GM18861 (cell line): ENCODE measurements at regions not wholly inside any gene's neighbourhood (a gene's known extent, or its start where the extent isn't known, plus 50 kb on each side); places are given as distances from the start of the nearest gene placed in this dataset.

Experiments used
- ATAC-seq: cut with Tn5 transposase; IDR thresholded peaks from one replicate; pipeline ENCODE4 v1.9.1; 2021; ENCODE audit not compliant: unreplicated experiment

GRCh38 chr21:27764056-27764455 lies 797.2 kb upstream of the ADAMTS5 start:
- no peak for ATAC-seq

GRCh38 chr21:27761623-27762022 lies 794.7 kb upstream of the ADAMTS5 start:
- ATAC-seq, result no peak

DNA sequence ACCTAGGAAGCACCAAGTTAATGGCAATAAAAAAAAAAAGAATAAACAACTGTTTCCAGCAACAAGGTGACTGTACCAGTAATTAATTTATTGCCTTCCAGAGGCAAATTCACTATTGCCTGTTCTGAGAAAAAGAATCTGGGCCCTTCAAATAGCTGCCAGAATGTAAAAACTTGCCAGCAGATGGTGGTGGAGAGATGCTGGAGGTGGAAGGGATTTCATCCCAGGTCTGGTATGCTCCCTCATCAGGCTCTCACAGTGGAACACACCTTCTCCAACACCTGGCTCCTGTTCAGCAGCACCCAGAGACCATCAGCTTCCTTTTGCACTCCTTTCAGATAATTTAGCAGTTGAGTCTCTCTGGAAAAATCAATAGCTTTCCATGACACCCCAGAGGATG lies 792.9 kb upstream of the ADAMTS5 start:
- ATAC-seq, result no peak

GRCh38 chr21:27759091-27759659 lies 792.3 kb upstream of the ADAMTS5 start:
- no peak for ATAC-seq

- no peak for ATAC-seq
Measured at GRCh38 chr21:27756191-27756590, 789.3 kb upstream of the ADAMTS5 start.

GRCh38 chr21:27743971-27744564 lies 777.2 kb upstream of the ADAMTS5 start:
- no peak for ATAC-seq

GRCh38 chr21:27741736-27742135 lies 774.8 kb upstream of the ADAMTS5 start:
- no peak for ATAC-seq

DNA sequence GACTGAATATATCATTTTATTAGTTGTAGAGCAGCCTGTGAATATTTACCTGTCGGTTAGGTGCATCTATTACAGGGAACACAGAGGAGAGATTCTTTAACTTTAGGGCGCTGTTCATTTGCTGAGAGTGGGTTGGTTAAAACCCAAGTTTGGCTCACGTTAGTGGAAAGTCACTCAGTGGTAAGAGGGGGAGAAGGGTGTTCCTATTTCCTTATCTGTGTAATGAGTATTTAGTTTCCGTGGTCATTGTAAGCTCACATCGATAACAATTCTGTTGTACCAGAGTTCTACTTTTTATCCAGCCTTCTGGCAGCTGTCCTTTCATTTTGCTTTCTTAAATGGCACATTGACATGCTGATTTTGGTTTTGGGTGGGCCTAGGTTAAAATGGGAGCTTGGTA lies 773.2 kb upstream of the ADAMTS5 start:
- no peak for ATAC-seq

GRCh38 chr21:27739187-27739586 lies 772.3 kb upstream of the ADAMTS5 start:
- no peak for ATAC-seq

DNA sequence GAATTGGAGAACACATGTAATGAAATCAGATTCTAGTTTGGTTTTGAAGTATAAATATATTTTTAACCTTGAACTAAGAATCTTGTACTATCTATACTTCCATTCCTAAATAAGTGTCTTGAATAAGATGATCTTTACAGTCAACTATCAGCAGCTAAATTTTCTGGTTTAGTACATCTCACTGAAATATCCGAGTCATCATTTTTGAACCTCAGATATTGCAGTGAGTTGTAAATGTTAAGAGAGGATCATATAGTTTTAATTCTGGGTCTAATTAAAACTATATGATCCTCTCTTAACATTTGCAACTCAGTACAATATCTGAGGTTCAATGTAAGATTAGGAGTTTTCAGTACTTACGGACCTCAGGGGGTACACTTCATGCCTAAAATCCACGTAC lies 768.8 kb upstream of the ADAMTS5 start:
- no peak for ATAC-seq

GRCh38 chr21:27734146-27734545 lies 767.3 kb upstream of the ADAMTS5 start:
- no peak for ATAC-seq

GRCh38 chr21:27725916-27726315 lies 759.0 kb upstream of the ADAMTS5 start:
- no peak for ATAC-seq

GRCh38 chr21:27722095-27722494 lies 755.2 kb upstream of the ADAMTS5 start:
- no peak for ATAC-seq

GRCh38 chr21:27721675-27722074 lies 754.8 kb upstream of the ADAMTS5 start:
- no peak for ATAC-seq

DNA sequence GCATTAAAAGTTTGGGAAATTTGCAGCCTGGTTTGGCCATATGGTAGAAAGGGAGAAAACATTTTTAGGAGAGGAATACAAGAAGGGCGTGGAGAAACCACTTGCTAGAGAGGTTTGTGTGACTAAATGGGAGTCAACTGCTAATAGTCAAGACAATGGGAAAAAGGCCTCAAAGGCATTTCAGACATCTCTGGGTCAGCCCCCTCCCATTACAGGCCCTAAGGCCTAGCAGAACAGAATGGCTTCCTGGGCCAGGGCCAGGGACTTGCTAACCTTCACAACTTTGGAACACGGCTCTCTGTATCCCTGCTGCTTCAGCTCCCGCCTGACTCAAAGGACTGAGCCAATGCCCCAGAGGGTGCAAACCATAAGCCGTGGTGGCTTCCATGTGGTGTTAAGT lies 752.3 kb upstream of the ADAMTS5 start:
- ATAC-seq, result no peak

GRCh38 chr21:27715131-27715530 lies 748.2 kb upstream of the ADAMTS5 start:
- no peak for ATAC-seq

DNA sequence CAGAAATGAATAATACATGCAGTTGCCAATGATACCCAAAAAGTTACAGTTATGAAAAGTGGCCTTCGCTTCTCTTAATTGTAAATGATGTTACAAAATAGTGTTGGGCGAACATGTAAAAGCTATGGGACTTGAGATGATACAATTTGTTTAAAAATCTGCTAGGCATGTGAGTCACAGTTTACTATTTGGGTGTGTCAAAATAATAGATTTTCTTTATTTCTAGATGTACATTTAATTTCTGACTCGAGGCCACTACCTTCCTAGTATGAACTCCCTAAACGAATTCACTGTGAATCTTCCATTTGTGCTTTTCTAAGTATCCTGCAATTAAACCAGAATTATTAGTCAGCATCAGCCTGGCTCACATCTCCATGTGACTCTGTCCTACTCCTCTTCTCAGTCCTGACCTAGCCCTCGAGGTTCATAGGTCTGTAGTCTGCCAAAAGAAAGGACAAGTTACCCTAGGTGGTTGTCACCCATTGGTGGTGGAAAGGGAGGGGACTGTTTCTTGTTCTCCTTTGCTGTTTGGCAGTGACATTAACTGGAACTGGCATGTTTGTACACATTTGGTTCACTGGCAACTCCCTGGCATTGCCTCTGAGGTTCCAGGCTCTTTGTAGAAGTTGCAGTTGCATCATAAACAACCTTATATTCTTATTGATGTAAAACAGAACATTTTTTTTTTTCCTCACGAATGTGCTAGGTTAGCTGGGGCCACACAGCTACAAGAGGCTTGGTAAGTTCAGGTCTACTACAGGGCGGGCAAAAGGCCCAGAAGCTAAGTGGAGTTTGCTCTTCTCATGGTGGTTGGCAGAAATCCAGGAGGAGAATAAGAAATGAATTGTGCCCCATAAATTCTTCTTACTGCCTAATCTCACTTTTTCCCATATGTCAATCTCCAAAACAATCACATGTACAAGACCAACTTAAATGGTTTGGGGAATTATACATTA lies 746.5 kb upstream of the ADAMTS5 start:
- no peak for ATAC-seq

DNA sequence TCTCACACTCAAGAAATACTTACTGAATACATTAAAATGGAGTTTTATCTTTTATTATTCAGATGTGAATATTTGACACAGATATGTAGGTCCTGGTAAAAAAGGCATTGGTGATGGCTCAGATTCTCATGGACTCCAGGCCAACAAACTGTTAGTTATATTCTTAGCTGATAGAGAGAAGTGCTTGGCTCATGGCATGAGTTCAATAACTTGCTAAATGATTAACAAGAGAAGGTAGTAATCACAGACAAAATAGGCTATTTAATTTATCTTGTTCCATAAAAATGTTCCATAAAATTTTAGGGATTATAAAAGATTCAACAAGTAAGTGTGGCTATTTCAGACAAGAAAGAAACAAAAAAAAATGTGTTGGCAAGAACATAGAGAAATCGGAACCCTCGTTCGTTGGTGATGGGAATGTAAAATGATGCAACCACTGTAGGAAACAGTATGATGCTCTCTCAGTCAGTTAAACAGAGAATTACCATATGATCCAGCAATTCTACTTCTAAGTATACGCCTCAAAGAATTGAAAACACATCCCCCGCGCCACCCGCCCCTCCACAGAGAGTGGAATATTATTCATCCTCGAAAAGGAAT lies 737.8 kb upstream of the ADAMTS5 start:
- no peak for ATAC-seq

- no peak for ATAC-seq
Measured at GRCh38 chr21:27703791-27704190, 736.9 kb upstream of the ADAMTS5 start.

- ATAC-seq, result no peak
Measured at GRCh38 chr21:27700974-27701614, 734.2 kb upstream of the ADAMTS5 start.

DNA sequence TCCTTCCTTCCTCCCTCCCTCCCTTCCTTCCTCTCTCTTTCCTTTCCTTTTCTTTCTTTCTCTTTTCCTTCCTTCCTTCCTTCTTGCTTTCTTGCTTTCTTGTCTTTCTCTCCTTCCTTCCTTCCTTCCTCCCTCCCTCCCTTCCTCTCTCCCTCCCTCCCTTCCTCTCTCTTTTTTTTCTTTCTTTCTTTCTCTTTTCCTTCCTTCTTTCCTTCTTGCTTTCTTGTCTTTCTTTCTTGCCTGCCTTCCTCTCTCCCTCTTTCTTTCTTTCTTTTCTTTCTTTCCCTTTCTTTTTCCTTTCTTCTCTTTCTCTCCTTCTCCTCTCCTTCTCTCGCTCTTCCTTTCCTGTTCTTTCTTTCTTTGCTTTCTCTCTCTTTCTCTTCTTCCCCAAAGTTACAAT lies 728.4 kb upstream of the ADAMTS5 start:
- no peak for ATAC-seq
